ENCODE measurements at regions not wholly inside any gene's neighbourhood (a gene's known extent, or its start where the extent isn't known, plus 50 kb on each side); places are given as distances from the start of the nearest gene placed in this dataset.

- peak in 1 of 5 experiments; percentile 20 for TF ChIP-seq CTCF (IDR thresholded peaks at IDR 0.05 in 4 of 5, conservative IDR thresholded peaks at IDR 0.05 in 1 of 5)
- no peak for TF ChIP-seq POLR2A (IDR thresholded peaks at IDR 0.05)
- Histone ChIP-seq H3K27me3 (no peaks in the 10 kb centered on the region), H3K4me1 (no peaks in the 10 kb centered on the region), H3K27ac (no peak overlapping the region), H3K4me3 (no peak overlapping the region), H3K36me3 (no peaks in the 10 kb centered on the region), H3K9me3 (no peaks in the 10 kb centered on the region)
- intact Hi-C loops (cut with DNase I; ENCODE audit: low total_unique reads), result no loop called here
- no peak for ATAC-seq
- in situ Hi-C loops (cut with MboI; ENCODE audit: low sequenced_read_pairs in 4 of 4), result no loop called here
- DNase-seq, result no peak
Measured at GRCh38 chr20:7094438-7094997, 327.0 kb downstream of the BMP2 start.

DNA sequence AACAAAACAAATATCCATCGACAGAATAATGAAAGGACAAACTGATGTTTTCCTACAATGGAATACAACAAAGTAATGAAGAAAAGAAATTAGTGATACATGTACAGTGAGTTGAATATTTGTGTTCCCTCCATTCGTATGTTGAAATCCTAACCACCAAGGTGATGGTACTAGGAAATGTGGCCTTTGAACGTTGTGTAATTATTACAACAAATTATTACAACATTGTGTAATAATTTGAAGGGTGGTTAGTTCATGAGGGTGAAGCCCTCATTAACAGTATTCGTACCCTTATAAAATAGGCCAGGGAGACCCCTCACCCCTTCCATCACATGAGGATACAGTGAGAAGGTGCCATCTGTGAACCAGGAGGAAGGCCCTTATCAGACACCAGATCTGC lies 339.4 kb downstream of the BMP2 start:
- in situ Hi-C loops (cut with MboI; ENCODE audit: low sequenced_read_pairs in 4 of 4), result no loop called here
- intact Hi-C loops (cut with DNase I; ENCODE audit: low total_unique reads), result no loop called here

GRCh38 chr20:7108929-7109328 lies 341.4 kb downstream of the BMP2 start:
- DNase-seq, result no peak
- ATAC-seq, result no peak
- intact Hi-C loops (cut with DNase I; ENCODE audit: low total_unique reads), result no loop called here
- no peaks in the 10 kb centered on the region for H3K4me1 ChIP-seq
- no peak overlapping the region for H3K4me3 ChIP-seq
- no peaks in the 10 kb centered on the region for H3K36me3 ChIP-seq
- no peak for TF ChIP-seq POLR2A (IDR thresholded peaks at IDR 0.05)
- H3K9me3 ChIP-seq, result no peaks in the 10 kb centered on the region
- H3K27me3 ChIP-seq, result no peaks in the 10 kb centered on the region
- in situ Hi-C loops (cut with MboI; ENCODE audit: low sequenced_read_pairs in 4 of 4), result no loop called here
- no peak overlapping the region for H3K27ac ChIP-seq

More for the DNA sequence above, 339.4 kb downstream of the BMP2 start:
- Histone ChIP-seq H3K4me1 (no peaks in the 10 kb centered on the region), H3K27ac (no peak overlapping the region), H3K27me3 (no peaks in the 10 kb centered on the region), H3K9me3 (no peaks in the 10 kb centered on the region), H3K4me3 (no peak overlapping the region), H3K36me3 (no peaks in the 10 kb centered on the region)
- no peak for TF ChIP-seq POLR2A (IDR thresholded peaks at IDR 0.05)
- no peak for TF ChIP-seq CTCF (IDR thresholded peaks at IDR 0.05 in 4 of 5, conservative IDR thresholded peaks at IDR 0.05 in 1 of 5)
- DNase-seq (no peak), ATAC-seq (no peak)

GRCh38 chr20:7113577-7114466 lies 346.3 kb downstream of the BMP2 start:
- Histone ChIP-seq H3K27ac (no peak overlapping the region), H3K36me3 (no peaks in the 10 kb centered on the region), H3K4me3 (no peak overlapping the region), H3K27me3 (no peaks in the 10 kb centered on the region), H3K4me1 (no peaks in the 10 kb centered on the region), H3K9me3 (no peaks in the 10 kb centered on the region)
- intact Hi-C loops (cut with DNase I; ENCODE audit: low total_unique reads), result no loop called here
- DNase-seq, result no peak
- ATAC-seq, result no peak
- TF ChIP-seq POLR2A (IDR thresholded peaks at IDR 0.05), result no peak
- peak in 2 of 5 experiments; percentile 29 to 34 for TF ChIP-seq CTCF (IDR thresholded peaks at IDR 0.05 in 4 of 5, conservative IDR thresholded peaks at IDR 0.05 in 1 of 5)
- in situ Hi-C loops (cut with MboI; ENCODE audit: low sequenced_read_pairs in 4 of 4), result no loop called here

- H3K4me3 ChIP-seq, result no peak overlapping the region
- ATAC-seq (no peak), DNase-seq (no peak)
- no peaks in the 10 kb centered on the region for H3K4me1 ChIP-seq
- TF ChIP-seq CTCF (IDR thresholded peaks at IDR 0.05 in 4 of 5, conservative IDR thresholded peaks at IDR 0.05 in 1 of 5) (no peak), POLR2A (IDR thresholded peaks at IDR 0.05) (no peak)
- no peaks in the 10 kb centered on the region for H3K27me3 ChIP-seq
- H3K27ac ChIP-seq, result no peak overlapping the region
- no peaks in the 10 kb centered on the region for H3K9me3 ChIP-seq
- in situ Hi-C loops (cut with MboI; ENCODE audit: low sequenced_read_pairs in 4 of 4) (no loop called here), intact Hi-C loops (cut with DNase I; ENCODE audit: low total_unique reads) (no loop called here)
- H3K36me3 ChIP-seq, result no peaks in the 10 kb centered on the region
Measured at GRCh38 chr20:7123457-7123856, 356.0 kb downstream of the BMP2 start.
